SK-N-SH treated with all-trans-retinoic acid at 6 μM for 48 hours (cell line): ENCODE measurements at regions not wholly inside any gene's neighbourhood (a gene's known extent, or its start where the extent isn't known, plus 50 kb on each side); places are given as distances from the start of the nearest gene placed in this dataset.

Source experiments
- ARNTL ChIP-seq: fragments of 450-650 bp; formaldehyde crosslinking; IDR thresholded peaks from 2 replicates; pipeline ENCODE4 v1.5.0; 2020; ENCODE audit warnings: low read depth, mild to moderate bottlenecking, moderate library complexity, borderline replicate concordance
- BACH2 ChIP-seq: fragments of 250-450 bp; sonication (Bioruptor Pico); IDR thresholded peaks from 2 replicates; pipeline ENCODE4 v1.9.0; 2021; ENCODE audit warnings: mild to moderate bottlenecking, borderline replicate concordance
- CREB5 ChIP-seq: fragments of 250-450 bp; sonication (Bioruptor Pico); IDR thresholded peaks from 2 replicates; pipeline ENCODE4 v1.5.1; 2020; ENCODE audit warnings: low read depth, mild to moderate bottlenecking, moderate library complexity
- ESRRG ChIP-seq: fragments of 250-450 bp; sonication (Bioruptor Pico); IDR thresholded peaks from 2 replicates; pipeline ENCODE4 v1.6.1; 2021; ENCODE audit warnings: mild to moderate bottlenecking
- GLIS3 ChIP-seq: fragments of 250-450 bp; sonication (Bioruptor Pico); IDR thresholded peaks from 2 replicates; pipeline ENCODE4 v1.5.0; 2020; ENCODE audit warnings: mild to moderate bottlenecking, moderate library complexity
- PATZ1 ChIP-seq: fragments of 250-450 bp; sonication (Bioruptor Pico); IDR thresholded peaks from 2 replicates; pipeline ENCODE4 v1.8.0; 2020; ENCODE audit warnings: mild to moderate bottlenecking, moderate library complexity, borderline replicate concordance
- PPARA ChIP-seq: fragments of 250-450 bp; sonication (Bioruptor Pico); IDR thresholded peaks from 2 replicates; pipeline ENCODE4 v1.5.0; 2020; ENCODE audit warnings: mild to moderate bottlenecking, borderline replicate concordance
- SNAI2 ChIP-seq: fragments of 250-450 bp; sonication (Bioruptor Pico); IDR thresholded peaks from 2 replicates; pipeline ENCODE4 v1.5.0; 2020; ENCODE audit warnings: mild to moderate bottlenecking, moderate library complexity
- ZC3H10 ChIP-seq: fragments of 250-450 bp; sonication (Bioruptor Pico); IDR thresholded peaks from 2 replicates; pipeline ENCODE4 v1.5.1; 2021; ENCODE audit warnings: mild to moderate bottlenecking, moderate library complexity
- ZFP3 ChIP-seq: fragments of 250-450 bp; sonication (Bioruptor Pico); IDR thresholded peaks from 2 replicates; pipeline ENCODE4 v1.5.0; 2020; ENCODE audit warnings: mild to moderate bottlenecking, moderate library complexity
- ZFP30 ChIP-seq: fragments of 450-650 bp; formaldehyde crosslinking; IDR thresholded peaks from 2 replicates; pipeline ENCODE4 v1.5.0; 2022; ENCODE audit warnings: mild to moderate bottlenecking, moderate library complexity
- ZNF565 ChIP-seq: fragments of 450-650 bp; formaldehyde crosslinking; conservative IDR thresholded peaks from 2 replicates; pipeline ENCODE4 v1.5.0; 2020; ENCODE audit warnings: low read depth, mild to moderate bottlenecking, moderate library complexity
- ZNF70 ChIP-seq: fragments of 450-650 bp; formaldehyde crosslinking; IDR thresholded peaks from 2 replicates; pipeline ENCODE4 v1.5.0; 2020; ENCODE audit warnings: mild to moderate bottlenecking, moderate library complexity
- ZNF8 ChIP-seq: fragments of 450-650 bp; formaldehyde crosslinking; IDR thresholded peaks from 2 replicates; pipeline ENCODE4 v1.5.0; 2020; ENCODE audit warnings: mild to moderate bottlenecking, moderate library complexity

- TF ChIP-seq ZFP3 (CRISPR knock-in tag) (no peak), ZC3H10 (CRISPR knock-in tag) (no peak), ZNF565 (no peak), SNAI2 (no peak), PPARA (CRISPR knock-in tag) (no peak), PATZ1 (no peak), BACH2 (no peak), ARNTL (no peak), GLIS3 (no peak), CREB5 (CRISPR knock-in tag) (no peak), ZNF70 (CRISPR knock-in tag) (no peak), ESRRG (CRISPR knock-in tag) (no peak), ZNF8 (CRISPR knock-in tag) (no peak), ZFP30 (CRISPR knock-in tag) (no peak)
Measured at GRCh38 chr7:112945046-112945445, 141.6 kb downstream of the GPR85 start.
